GM23248 (cell line): ENCODE measurements at regions not wholly inside any gene's neighbourhood (a gene's known extent, or its start where the extent isn't known, plus 50 kb on each side); places are given as distances from the start of the nearest gene placed in this dataset.
"Not testable (repeated sequence)": the region's sequence is repeated elsewhere in the genome, so short reads cannot be mapped to it uniquely, and the experiment has no call there.

Source experiments
- DNase-seq: peaks from one replicate; pipeline ENCODE4 v3.0.0-alpha.2; 2015
- H2AFZ ChIP-seq: fragments of 200-600 bp; sonication (generic); 2 replicates; pipeline ENCODE4 v1.6.1; 2016; ENCODE audit warnings: antibody characterized with exemption
- H3F3A ChIP-seq: fragments of 200-600 bp; sonication (generic); 2 replicates; pipeline ENCODE4 v1.6.1; 2016; ENCODE audit warnings: mild to moderate bottlenecking, antibody characterized with exemption, mixed run types; ENCODE audit not compliant: insufficient read depth
- H3K27ac ChIP-seq: fragments of 200-600 bp; sonication (generic); 2 replicates; pipeline ENCODE4 v1.5.1; 2016; ENCODE audit warnings: mild to moderate bottlenecking
- H3K27me3 ChIP-seq: fragments of 200-600 bp; sonication (generic); replicated peaks from 2 replicates; pipeline ENCODE4 v1.6.1; 2016; ENCODE audit warnings: mild to moderate bottlenecking; ENCODE audit not compliant: insufficient read depth
- H3K36me3 ChIP-seq: fragments of 200-600 bp; sonication (generic); 2 replicates; pipeline ENCODE4 v1.6.1; 2016; ENCODE audit warnings: low read depth, mild to moderate bottlenecking
- H3K4me1 ChIP-seq: fragments of 200-600 bp; sonication (generic); 2 replicates; pipeline ENCODE4 v1.6.1; 2016; ENCODE audit warnings: mild to moderate bottlenecking; ENCODE audit not compliant: insufficient read depth
- H3K4me2 ChIP-seq: fragments of 200-600 bp; sonication (generic); one replicate; pipeline ENCODE4 v1.6.1; 2016; ENCODE audit warnings: mild to moderate bottlenecking; ENCODE audit not compliant: unreplicated experiment
- H3K4me3 ChIP-seq: fragments of 200-600 bp; sonication (generic); 2 replicates; pipeline ENCODE4 v1.5.1; 2016; ENCODE audit warnings: mild to moderate bottlenecking
- H3K79me2 ChIP-seq: fragments of 200-600 bp; sonication (generic); 2 replicates; pipeline ENCODE4 v1.6.1; 2016; ENCODE audit warnings: mild to moderate bottlenecking; ENCODE audit not compliant: insufficient read depth
- H3K9ac ChIP-seq: fragments of 200-600 bp; sonication (generic); 2 replicates; pipeline ENCODE4 v1.6.1; 2016; ENCODE audit warnings: mild to moderate bottlenecking
- H3K9me2 ChIP-seq: fragments of 200-600 bp; sonication (generic); 2 replicates; pipeline ENCODE4 v1.6.1; 2016; ENCODE audit warnings: mixed run types, mild to moderate bottlenecking, moderate library complexity; ENCODE audit not compliant: insufficient read depth
- H3K9me3 ChIP-seq: fragments of 200-600 bp; sonication (generic); one replicate; pipeline ENCODE4 v1.6.1; 2017; ENCODE audit warnings: low read depth
- H4K20me1 ChIP-seq: fragments of 200-600 bp; sonication (generic); 2 replicates; pipeline ENCODE4 v1.6.0; 2016; ENCODE audit not compliant: insufficient read depth
- EZH2 ChIP-seq: fragments of 200-600 bp; sonication (generic); IDR thresholded peaks from 2 replicates; pipeline ENCODE4 v1.6.1; 2018; ENCODE audit warnings: antibody characterized with exemption, mild to moderate bottlenecking; ENCODE audit not compliant: insufficient read depth, poor library complexity, severe bottlenecking
- WGBS, 2 experiments: methylation state at CpG; one replicate each; pipeline ENCODE4 v1.1.6; 2015 to 2017; ENCODE audit warnings: low lambda C conversion rate in 2 of 2, low coverage in 1 of 2; ENCODE audit errors: missing lambda C conversion rate in 2 of 2; 5-methylcytosine and 5-hydroxymethylcytosine counted together
- in situ Hi-C: fragments of 300-500 bp; cut with MboI; formaldehyde crosslinking; loops from 2 replicates; pipeline ENCODE4 v1.15.0; 2020

- TF ChIP-seq EZH2 = no peak
Observed at GRCh38 chr20:30630761-30631160, 626.7 kb upstream of the DEFB115 start.

GRCh38 chr20:30631261-30631789, 626.1 kb upstream of the DEFB115 start:
- DNase-seq, H3K36me3 ChIP-seq, H3K4me3 ChIP-seq, H3K27ac ChIP-seq, H4K20me1 ChIP-seq, in situ Hi-C loops, H3K79me2 ChIP-seq, H2AFZ ChIP-seq, H3K4me2 ChIP-seq, H3K27me3 ChIP-seq, H3K9ac ChIP-seq, H3K9me3 ChIP-seq, H3K4me1 ChIP-seq, H3F3A ChIP-seq, H3K9me2 ChIP-seq: not testable (repeated sequence)
- WGBS, 2 experiments = 6 to 20% methylated on average over 4 of the region's 4 CpGs

More at GRCh38 chr20:30630761-30631160, 626.7 kb upstream of the DEFB115 start:
- Histone ChIP-seq H3K27me3 (no peaks in the 10 kb centered on the region), H3K9me3 (no peaks in the 10 kb centered on the region), H4K20me1 (no peaks in the 10 kb centered on the region), H3K9me2 (no peaks in the 10 kb centered on the region), H3K4me3 (no peak overlapping the region), H3K36me3 (no peaks in the 10 kb centered on the region), H3K4me2 (no peak overlapping the region), H3F3A (no peaks in the 10 kb centered on the region), H3K79me2 (no peaks in the 10 kb centered on the region), H3K9ac (no peak overlapping the region), H2AFZ (no peak overlapping the region), H3K4me1 (no peaks in the 10 kb centered on the region), H3K27ac (no peak overlapping the region)
- 16 to 17% methylated on average over 3 of the region's 3 CpGs for WGBS, 2 experiments
- in situ Hi-C loops = no loop called here
- no peak for DNase-seq

GRCh38 chr20:30632773-30633172, 624.7 kb upstream of the DEFB115 start:
- not testable (repeated sequence) for H3K9ac ChIP-seq

GRCh38 chr20:30641522-30641921, 615.9 kb upstream of the DEFB115 start:
- H3K27ac ChIP-seq, H3K27me3 ChIP-seq, H3K4me3 ChIP-seq, H3K4me1 ChIP-seq, H3K79me2 ChIP-seq, H3F3A ChIP-seq, H3K4me2 ChIP-seq, H3K9ac ChIP-seq, H3K9me2 ChIP-seq, in situ Hi-C loops, H4K20me1 ChIP-seq, H3K36me3 ChIP-seq, H2AFZ ChIP-seq, DNase-seq, H3K9me3 ChIP-seq: not testable (repeated sequence)
- 11 to 12% methylated on average over 4 of the region's 4 CpGs for WGBS, 2 experiments

More at GRCh38 chr20:30632773-30633172, 624.7 kb upstream of the DEFB115 start:
- H4K20me1 ChIP-seq, in situ Hi-C loops, H3K27ac ChIP-seq, H3K9me2 ChIP-seq, H3K4me3 ChIP-seq, H3K79me2 ChIP-seq, H3K4me2 ChIP-seq, H3K9me3 ChIP-seq, H3K36me3 ChIP-seq, H3K27me3 ChIP-seq, H2AFZ ChIP-seq, H3F3A ChIP-seq, H3K4me1 ChIP-seq, DNase-seq: not testable (repeated sequence)
- 19 to 28% methylated on average over 1 of the region's 1 CpG for WGBS, 2 experiments

- in situ Hi-C loops, H3K27ac ChIP-seq, H3K36me3 ChIP-seq, H2AFZ ChIP-seq, H3K4me2 ChIP-seq, DNase-seq, H3K4me1 ChIP-seq, H3F3A ChIP-seq, H3K4me3 ChIP-seq, H3K9me3 ChIP-seq, H3K27me3 ChIP-seq, H3K79me2 ChIP-seq, H3K9me2 ChIP-seq, H3K9ac ChIP-seq, H4K20me1 ChIP-seq: not testable (repeated sequence)
- 33 to 43% methylated on average over 4 of the region's 4 CpGs for WGBS, 2 experiments
Observed at GRCh38 chr20:30660982-30661381, 596.5 kb upstream of the DEFB115 start.

- H3K4me3 ChIP-seq, H3K9me3 ChIP-seq, H3K79me2 ChIP-seq, H3K27ac ChIP-seq, H4K20me1 ChIP-seq, H3K27me3 ChIP-seq, H3K36me3 ChIP-seq, H2AFZ ChIP-seq, H3K4me1 ChIP-seq, in situ Hi-C loops, DNase-seq, H3K9ac ChIP-seq, H3K4me2 ChIP-seq, H3F3A ChIP-seq, H3K9me2 ChIP-seq: not testable (repeated sequence)
- WGBS, 2 experiments = 6 to 11% methylated on average over 2 of the region's 2 CpGs
Observed at GRCh38 chr20:30668418-30668817, 589.0 kb upstream of the DEFB115 start.

GRCh38 chr20:30669330-30670029, 588.0 kb upstream of the DEFB115 start:
- H3K36me3 ChIP-seq, H3K27ac ChIP-seq, H3K27me3 ChIP-seq, H3K4me3 ChIP-seq, H3K79me2 ChIP-seq, H3K9me3 ChIP-seq, H3K9ac ChIP-seq, H3K4me1 ChIP-seq, in situ Hi-C loops, DNase-seq, H3F3A ChIP-seq, H3K9me2 ChIP-seq, H4K20me1 ChIP-seq, H3K4me2 ChIP-seq, H2AFZ ChIP-seq: not testable (repeated sequence)
